ENCODE measurements at regions not wholly inside any gene's neighbourhood (a gene's known extent, or its start where the extent isn't known, plus 50 kb on each side); places are given as distances from the start of the nearest gene placed in this dataset.

DNA sequence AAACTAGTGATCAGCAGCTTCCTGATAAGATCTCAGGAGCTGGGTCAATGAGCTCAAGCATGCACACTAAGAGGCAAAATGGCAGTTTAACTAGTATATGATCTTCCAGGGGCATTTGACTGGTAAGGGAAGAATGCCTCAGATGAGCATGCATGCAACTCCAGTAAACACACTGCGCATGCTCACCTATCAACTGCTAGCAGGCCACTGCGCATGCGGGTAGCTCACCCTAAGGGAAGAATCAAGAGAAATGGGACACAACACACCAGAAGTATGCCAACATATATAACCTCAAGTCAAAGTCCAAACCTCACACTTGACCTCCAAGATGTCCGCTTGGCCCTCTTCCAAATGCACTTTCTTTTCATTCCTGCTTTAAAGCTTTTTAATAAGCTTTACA lies 1004.0 kb downstream of the ADGRL3 start:
- no peak for DNase-seq

DNA sequence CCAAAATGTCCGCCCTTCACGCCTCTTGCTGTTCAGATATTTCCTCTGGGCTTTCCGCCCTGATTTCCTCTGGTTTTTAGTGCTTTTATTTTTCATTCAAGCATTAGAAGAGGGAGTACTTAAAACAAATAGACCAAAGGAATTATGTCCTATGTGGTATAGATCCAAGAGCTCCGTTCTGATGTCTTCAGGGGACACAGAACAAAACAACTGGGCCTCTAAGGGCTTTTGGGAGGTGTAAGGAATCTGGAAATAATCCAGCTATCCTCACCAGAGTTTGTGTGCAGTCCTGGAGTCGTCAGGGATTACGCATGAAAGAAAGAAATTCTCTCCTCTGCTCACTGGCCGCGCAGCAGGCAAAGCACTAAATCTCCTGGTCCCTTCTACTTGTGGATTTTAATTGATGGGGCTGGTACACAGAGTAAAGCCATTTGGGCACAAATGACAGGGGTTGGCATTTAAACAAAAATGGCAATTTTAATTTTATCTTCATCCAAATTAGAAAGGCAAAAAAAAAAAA lies 999.2 kb downstream of the ADGRL3 start:
- no peak for DNase-seq

DNA sequence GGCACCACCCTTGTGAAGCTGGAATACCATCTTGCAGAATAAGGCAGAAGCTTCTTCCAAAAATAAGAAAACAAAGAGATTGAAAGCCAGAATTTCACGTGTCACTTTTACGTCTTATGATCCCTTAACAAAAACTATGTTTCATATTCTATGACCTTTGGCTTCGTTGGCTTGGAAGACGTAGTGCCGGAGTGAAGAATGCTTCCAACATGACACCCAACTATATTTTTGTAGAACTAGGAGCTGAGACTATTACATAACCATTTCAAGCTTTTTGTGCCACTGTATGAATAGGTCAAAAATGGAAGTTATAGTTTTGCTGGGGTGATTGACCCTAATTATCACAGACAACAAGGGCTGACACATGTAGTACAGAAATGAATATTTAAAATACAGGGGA lies 996.2 kb downstream of the ADGRL3 start:
- no peak for DNase-seq

DNA sequence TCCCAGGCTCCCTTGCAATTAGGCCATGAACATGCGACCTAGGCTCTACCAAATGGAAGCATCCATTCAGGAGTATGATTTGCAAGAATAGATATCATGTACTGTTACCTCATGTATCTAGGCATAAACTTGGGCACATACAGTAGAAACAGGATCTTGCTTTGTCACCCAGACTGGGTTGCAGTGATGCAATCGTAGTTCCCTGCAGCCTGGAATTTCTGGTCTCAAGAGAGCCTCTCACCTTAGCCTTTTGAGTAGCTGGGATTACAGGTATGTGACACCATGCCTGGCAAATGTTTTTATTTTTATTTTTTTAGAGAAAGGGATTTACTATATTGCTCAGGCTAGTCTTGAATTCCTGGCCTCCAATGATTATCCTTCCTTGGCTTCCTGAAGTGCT lies 994.2 kb downstream of the ADGRL3 start:
- DNase-seq: no peak

DNA sequence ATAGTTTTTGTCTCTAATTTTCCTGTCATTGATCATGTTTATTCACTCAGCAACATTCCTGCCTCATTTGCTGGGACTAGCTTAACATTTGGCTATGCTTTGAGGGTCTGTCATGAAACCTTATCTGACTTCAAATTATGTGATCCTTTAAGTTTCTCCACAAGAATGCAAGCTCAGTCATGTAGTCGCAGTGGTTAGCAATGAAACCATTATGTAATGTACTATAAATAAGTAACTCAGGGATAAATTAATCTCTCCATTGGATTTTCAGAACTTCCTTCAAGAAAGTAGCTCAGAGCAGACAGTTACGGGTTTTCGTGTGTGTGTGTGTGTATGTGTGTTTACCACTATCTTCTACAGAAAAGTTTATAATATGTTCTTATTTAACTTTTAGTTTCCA lies 993.6 kb downstream of the ADGRL3 start:
- no peak for DNase-seq

DNA sequence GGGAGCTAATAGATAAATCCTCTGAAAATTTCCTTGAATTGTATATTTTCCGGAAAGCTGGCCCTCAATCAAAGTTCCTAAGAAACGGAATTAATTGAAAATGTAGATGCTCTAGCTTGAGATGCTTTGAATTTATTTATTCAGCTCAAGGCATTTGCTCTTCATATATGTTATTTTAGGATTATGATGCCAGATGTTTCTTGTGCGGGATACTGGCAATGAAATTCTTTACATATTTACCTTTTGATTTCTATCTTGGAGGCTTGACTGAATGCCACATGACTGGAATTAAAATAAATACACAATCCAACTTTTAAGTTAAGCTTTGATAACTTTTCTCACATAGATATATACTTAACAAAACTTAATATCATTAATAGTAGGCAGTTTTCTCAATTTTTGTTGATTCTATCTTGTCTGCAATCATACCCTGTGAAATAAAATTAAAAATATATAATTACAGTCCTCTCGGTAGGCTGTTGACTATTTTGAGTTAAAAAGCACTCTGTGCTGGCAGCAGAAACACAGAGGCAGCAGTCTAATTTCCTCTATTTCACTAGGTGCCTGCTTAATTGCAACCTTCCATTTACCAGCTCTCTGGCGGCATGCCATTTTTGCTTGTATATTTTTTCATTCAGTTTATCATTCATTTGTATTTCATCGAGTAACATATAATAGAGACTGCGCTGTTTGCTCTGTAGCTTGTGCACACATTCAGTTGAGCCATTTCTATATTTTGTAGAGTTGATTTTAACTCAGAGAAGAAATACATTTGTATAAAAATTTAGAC lies 991.5 kb downstream of the ADGRL3 start:
- DNase-seq: no peak

DNA sequence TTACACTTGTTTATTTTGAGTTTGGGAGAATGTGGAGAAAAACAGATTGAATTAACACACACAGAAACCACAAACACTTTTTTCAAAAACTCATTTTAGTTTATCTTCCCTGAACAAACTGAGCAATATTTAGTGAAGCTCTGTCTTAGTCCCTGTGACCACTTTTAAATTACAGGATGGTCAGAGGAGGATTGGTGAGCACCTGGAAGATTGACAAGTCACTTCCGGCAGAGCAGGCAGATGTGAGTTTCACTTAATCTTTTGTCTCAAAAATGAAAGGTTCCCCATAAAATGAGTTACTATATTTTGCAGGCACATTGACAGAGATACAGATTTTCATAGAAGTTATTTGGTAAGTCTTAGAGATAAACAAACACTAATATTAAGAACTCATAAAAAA lies 970.1 kb downstream of the ADGRL3 start:
- no peak for DNase-seq

DNA sequence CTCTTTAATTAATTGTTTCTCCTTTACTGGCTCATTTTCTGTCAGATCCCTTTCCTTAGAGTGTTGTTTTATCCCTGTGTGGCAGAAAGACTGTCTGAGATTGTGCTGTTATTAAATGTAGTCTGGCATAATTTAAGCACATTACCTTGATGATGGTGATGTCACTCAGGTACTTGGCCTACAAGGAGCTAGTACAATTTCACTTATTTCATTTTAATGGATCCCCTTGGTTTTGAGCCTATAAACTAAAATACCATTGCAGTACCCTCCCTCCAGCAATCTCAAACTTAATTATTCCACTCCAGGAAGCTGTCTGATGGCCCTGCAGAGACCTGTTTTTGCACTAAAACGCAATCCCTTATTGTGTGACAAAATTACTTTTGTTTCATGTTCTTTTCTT lies 968.6 kb downstream of the ADGRL3 start:
- no peak for DNase-seq

DNA sequence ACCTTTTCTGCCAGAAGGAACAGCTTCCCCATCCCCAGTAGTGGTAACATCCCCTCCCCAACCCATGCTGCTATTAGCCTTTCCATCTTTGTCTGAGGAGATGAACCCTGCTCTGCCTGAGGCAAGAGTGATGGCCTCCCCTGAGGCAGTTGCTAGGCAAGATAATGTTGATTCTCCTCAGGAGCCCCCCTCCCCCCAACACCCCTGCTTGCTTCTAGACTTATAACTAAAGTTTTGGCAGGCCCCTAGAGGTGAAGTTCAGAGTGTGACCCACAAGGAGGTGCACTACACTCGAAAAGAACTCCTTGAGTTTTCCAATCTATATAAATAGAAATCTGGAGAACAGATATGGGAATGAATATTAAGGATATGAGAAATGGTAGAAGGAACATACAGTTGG lies 962.5 kb downstream of the ADGRL3 start:
- DNase-seq: no peak

DNA sequence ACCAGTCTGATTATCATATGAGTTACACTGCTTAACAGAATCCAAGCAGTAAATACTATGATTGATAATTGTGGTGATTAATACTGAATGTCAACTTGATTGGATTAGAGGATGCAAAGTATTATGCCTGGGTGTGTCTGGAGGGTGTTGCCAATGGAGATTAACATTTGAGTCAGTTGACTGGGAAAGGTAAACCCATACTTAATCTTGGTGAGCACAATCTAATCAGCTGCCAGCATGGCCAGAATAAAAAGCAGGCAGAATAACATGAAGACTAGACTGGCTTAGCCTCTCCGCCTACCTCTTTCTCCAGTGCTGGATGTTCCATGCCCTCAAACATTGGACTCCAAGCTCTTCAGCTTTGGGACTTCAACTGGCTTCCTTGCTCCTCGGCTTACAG lies 961.3 kb downstream of the ADGRL3 start:
- DNase-seq: no peak

DNA sequence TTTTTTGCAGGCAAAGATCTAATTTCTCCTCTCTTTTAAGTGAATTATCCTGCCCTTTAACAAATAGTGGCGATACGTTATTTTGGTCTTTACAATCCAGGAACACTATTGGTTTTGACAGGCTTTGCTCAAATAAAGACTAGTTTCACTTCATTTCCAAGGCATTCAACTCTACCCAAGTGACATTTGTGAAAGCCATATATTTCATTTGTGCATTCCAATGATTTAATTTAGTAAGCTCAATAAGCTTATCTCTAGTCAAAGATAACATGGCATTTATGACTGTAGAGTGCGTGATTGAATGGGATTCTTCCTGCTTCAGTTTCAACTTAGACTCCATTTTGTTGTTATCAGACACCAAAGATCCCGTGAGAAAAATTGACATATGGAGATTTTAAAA lies 959.8 kb downstream of the ADGRL3 start:
- DNase-seq: no peak

DNA sequence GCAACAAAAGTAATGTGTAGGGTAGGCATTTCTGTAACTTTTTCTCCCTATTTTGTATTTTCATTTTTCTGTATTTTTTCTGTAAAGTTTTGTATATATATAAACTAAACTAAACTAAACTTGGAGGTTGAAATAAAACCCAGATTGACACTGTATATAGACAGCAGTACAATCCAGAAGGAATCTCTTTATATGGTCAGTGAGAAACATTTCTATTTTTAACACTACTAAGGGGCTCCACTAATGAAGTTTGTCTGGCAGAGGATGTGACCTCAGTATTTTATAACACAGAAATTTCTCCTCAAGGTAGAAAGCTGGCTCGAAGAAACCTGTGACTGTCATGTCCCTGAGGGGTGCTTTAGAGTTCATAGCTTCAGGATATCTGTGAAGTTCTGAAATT lies 959.2 kb downstream of the ADGRL3 start:
- DNase-seq: no peak

DNA sequence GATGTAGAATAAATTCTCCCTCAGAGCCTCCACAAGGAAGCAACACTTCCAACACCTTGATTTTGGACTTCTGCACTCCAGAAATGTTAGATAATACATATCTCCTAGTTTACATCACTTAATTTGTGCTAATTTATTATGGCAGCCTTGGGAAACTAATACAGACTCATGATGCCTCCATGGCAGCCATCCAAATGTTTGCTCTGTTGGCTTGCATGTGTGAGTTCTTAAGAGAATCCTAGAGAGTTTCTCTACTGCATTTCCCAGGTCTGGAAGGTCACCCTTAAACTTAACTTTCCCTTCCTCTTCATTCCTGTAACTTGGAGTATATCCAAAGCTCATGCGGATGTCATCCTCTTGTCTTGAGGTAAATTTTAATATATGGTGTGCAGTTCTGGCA lies 956.1 kb downstream of the ADGRL3 start:
- DNase-seq: no peak

DNA sequence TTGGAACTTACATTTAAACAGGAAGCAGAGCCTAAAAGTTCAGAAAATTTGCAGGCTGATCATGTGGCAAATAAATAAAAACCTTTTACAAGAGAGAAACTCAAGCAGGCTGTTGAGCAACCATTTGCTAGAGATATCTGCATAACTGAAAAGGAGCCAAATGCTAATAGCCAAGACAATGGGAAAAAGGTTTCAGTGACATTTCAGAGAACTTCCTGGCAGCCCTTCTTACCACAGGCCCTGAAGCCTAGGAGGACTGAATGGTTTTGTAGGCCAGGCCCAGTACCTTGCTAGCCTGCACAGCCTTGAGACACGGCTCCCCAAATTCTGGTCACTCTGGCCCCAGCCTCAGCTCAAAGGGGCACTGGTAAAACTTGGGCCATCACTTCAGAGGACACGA lies 945.1 kb downstream of the ADGRL3 start:
- DNase-seq: no peak

DNA sequence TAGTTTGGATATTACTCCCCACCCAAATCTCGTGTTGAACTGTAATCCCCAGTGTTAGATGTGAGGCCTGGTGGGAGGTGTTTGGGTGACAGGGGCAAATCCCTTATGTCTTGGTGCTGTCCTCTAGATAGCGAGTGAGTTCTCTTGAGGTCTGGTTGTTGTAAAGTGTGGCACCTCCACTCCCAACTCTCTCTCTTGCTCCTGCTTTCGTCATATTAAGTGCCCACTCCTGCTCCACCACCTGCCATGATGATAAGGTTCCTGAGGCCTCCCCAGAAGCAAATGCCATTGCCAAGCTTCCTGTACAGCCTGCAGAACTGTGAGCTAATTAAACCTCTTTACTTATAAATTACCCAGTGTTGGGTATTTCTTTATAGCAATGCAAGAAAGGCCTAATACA lies 944.3 kb downstream of the ADGRL3 start:
- DNase-seq: no peak

DNA sequence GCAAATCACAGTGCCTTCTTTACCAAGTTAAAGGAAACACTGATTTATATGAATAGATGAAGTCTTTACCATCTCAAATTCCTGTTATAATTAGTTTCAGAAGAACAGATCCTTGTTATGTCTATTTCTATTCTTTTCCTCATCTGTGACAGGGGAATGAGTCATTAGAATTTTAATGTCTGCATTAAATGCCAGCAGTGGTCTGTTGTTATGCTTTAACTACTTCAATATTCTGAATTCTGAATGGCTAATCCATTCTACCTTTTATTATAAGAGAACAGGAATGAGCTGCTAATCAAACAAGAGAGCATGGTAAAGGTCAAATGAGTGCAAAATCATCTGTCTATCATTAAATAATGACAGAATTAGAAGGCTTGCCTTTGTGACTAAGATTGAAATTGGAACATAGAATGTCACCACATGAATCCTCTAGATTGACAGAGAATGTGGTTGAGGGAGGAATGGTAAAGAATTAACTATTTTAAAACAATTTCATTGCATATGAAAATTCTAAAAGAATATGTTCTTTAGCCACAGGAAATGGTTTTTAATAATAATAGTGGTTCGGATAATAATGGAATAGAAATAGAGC lies 935.5 kb downstream of the ADGRL3 start:
- DNase-seq: no peak

DNA sequence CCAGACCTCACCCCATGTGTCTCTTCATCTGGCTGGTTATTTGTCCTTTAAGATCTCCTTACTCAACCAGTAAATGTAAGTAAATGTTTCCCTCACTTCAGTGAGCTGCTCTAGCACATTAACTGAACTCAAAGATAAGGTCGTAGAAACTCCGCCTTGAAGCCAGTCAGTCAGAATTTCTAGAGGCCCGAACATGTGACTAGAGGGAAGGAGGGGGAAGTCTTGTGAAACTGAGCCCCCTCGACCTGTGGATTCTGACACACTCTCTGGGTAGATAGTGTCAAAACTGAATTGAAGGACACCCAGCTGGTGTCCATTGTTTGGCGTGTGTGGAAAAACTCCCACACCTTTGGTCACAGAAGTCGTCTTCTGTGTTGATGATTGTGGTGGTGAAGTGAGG lies 933.9 kb downstream of the ADGRL3 start:
- no peak for DNase-seq

DNA sequence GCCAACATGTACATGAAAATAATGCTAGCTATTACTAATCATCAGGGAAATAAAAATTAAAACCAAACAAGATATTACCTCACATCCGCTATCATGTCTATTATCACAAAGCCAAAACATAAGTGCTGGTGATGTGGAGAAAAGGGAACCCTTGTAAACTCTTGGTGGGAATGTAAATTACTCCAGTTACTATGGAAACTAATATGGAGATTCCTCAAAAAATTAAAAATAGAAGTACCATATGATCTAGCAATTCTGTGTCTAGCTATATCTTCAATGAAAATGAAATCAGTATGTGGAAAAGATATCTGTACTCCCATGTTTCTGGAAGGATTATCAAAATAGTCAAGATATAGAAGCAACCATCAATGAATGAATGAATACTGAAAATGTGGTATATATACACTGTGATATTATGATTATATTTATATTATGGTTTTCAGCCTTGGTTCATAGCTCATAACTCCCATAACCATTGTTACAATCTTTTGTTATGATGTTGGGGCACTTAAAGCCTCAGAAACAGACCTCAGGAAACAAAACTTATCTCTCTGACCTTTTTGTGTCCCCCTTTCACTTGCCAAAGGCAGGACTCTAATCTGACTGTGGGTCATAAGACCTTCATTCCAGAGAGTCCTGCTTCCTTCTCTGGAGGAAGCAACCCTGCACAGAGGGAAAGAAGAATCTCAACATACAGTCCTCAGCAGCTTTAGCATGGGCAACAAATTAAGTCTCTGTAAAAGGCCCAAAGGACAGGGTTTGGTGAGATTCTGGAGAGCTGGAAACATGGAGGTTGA lies 933.2 kb downstream of the ADGRL3 start:
- no peak for DNase-seq

DNA sequence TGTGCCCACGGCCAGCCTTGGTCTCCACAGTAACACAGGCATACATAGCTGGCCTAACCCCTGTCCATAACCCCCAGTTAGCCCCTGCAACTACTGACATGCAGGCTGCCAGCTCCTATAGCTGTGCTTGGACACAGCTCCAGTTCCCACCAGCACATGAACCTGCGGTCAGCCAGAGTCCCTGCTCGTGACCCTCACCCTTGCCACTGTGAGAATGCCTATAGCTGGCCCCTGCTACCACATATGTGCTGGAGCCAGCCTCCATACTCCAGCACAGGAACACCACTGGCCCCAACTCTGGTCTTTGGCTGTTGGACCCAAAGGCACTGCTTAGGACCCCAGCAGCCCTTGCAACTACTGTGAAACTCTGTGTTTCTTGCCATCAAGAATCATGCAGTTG lies 930.9 kb downstream of the ADGRL3 start:
- DNase-seq: no peak

DNA sequence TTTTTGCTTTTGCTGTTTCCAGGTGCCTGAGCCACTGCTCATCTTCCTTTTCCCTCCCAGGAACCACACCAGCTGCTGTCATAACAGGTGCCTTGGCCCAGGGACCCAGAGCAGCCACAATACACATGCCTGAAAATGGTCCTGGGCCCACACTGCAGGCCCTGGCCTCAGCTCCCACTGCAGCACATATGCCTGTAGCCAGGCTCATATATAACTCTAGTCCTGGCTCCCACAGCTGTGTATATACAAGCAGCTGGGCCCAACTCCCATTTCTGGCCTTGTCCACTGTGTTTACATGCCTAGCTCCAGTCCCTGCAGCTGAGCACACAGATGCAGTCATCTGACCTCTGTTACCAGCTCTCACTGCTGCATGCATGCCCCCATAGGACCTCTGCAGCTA lies 930.5 kb downstream of the ADGRL3 start:
- DNase-seq: no peak

DNA sequence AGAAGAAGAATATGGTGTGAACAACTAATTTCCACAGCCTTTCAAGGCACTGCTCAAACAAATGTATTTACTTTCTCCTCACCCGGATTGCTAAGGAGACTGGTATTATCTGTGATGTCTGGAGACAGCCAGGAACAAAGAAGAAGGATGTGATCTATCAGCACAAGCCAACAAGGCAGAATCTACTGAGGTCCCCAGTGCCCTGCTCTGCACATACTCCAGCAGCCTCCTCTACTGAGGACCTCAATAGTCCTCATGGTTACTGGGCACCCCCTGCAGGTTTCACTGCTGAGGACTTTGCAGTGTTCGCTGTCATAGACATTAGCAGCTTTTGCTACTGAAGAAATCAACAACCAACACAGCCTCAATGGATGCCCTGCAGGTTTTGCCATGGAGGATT lies 930.1 kb downstream of the ADGRL3 start:
- no peak for DNase-seq
